Endothelial cell of umbilical vein (primary cell): ENCODE measurements at regions not wholly inside any gene's neighbourhood (a gene's known extent, or its start where the extent isn't known, plus 50 kb on each side); places are given as distances from the start of the nearest gene placed in this dataset.

Experiments
- BruUV-seq: library from RNA; stranded (reverse); fragments of 400-500 nt; replicated peaks from 2 replicates; lab custom pipeline; 2021; lab: Mats Ljungman, UMichigan
- CTCF ChIA-PET: fragments of 300-600, 350-600 bp; sonication (Branson Sonifier 250); formaldehyde crosslinking; loops from one replicate; lab custom pipeline; 2021; ENCODE audit warnings: antibody characterized with exemption, inconsistent platforms; lab: Charles Lee
- POLR2A ChIA-PET: fragments of 300-600, 350-600 bp; sonication (Branson Sonifier 250); formaldehyde crosslinking; loops from one replicate; lab custom pipeline; 2021; ENCODE audit warnings: antibody characterized with exemption, inconsistent platforms; lab: Charles Lee
- DNase-seq: peaks from one replicate; pipeline ENCODE4 v3.0.0-alpha.2; 2011; ENCODE audit warnings: low read depth, low spot score
- FAIRE-seq: peaks from 2 replicates; lab custom pipeline; 2011; peaks lifted over from hg19 to GRCh38; lab: Jason Lieb, UNC
- H2AFZ ChIP-seq: 2 replicates; pipeline ENCODE4 v1.6.0; 2012; ENCODE audit warnings: low read depth, low read length, control low read depth, inconsistent platforms
- H3K27ac ChIP-seq: 2 replicates; pipeline ENCODE4 v1.5.1; 2011; ENCODE audit warnings: low read depth, mild to moderate bottlenecking, control low read depth, low read length, moderate library complexity; ENCODE audit not compliant: insufficient read depth
- H3K27me3 ChIP-seq, 2 experiments: 2 replicates each; pipeline versions ENCODE4 v1.6.0 to v1.6.1; 2011; ENCODE audit warnings: low read length in 2 of 2, mixed read lengths in 1 of 2; ENCODE audit not compliant: control insufficient read depth in 2 of 2, insufficient read depth in 2 of 2
- H3K36me3 ChIP-seq, 2 experiments: 2 replicates in 1 of 2; 3 replicates in 1 of 2; pipeline ENCODE4 v1.5.1; 2011; ENCODE audit warnings: low read length in 2 of 2, mild to moderate bottlenecking in 1 of 2, moderate library complexity in 1 of 2; ENCODE audit not compliant: control insufficient read depth in 2 of 2, insufficient read depth in 2 of 2; ENCODE audit errors: extremely low read depth in 1 of 2
- H3K4me1 ChIP-seq: 3 replicates; pipeline ENCODE4 v1.5.1; 2011; ENCODE audit warnings: mild to moderate bottlenecking, low read length; ENCODE audit not compliant: control insufficient read depth, insufficient read depth; ENCODE audit errors: extremely low read depth
- H3K4me2 ChIP-seq: 2 replicates; pipeline ENCODE4 v1.6.1; 2011; ENCODE audit warnings: low read length, control low read depth, mixed read lengths; ENCODE audit not compliant: insufficient read depth
- H3K4me3 ChIP-seq, 3 experiments: fragments of 200-600 bp in 1 of 3; sonication (generic), shearing (Covaris generic) in 1 of 3; replicated peaks in 1 of 3; 2 replicates each; pipeline ENCODE4 v1.5.1; 2011 to 2016; ENCODE audit warnings: control low read depth in 3 of 3, low read length in 3 of 3, mild to moderate bottlenecking in 2 of 3, inconsistent platforms in 1 of 3, low read depth in 1 of 3, moderate library complexity in 1 of 3; ENCODE audit not compliant: insufficient read depth in 1 of 3
- H3K79me2 ChIP-seq: 2 replicates; pipeline ENCODE4 v1.6.0; 2012; ENCODE audit warnings: low read length, inconsistent platforms; ENCODE audit not compliant: control insufficient read depth, insufficient read depth
- H3K9ac ChIP-seq: replicated peaks from 2 replicates; pipeline ENCODE3; 2011; ENCODE audit warnings: low read length, control low read depth; ENCODE audit not compliant: insufficient read depth; ENCODE audit errors: extremely low read depth
- H3K9me1 ChIP-seq: replicated peaks from 3 replicates; pipeline ENCODE4 v1.6.0; 2011; ENCODE audit warnings: mild to moderate bottlenecking, low read length; ENCODE audit not compliant: control insufficient read depth, insufficient read depth; ENCODE audit errors: extremely low read depth
- H3K9me3 ChIP-seq: replicated peaks from 2 replicates; pipeline ENCODE4 v1.5.1; 2012; ENCODE audit warnings: low read length, inconsistent platforms; ENCODE audit not compliant: control insufficient read depth, insufficient read depth
- H4K20me1 ChIP-seq: replicated peaks from 2 replicates; pipeline ENCODE3; 2011; ENCODE audit warnings: mild to moderate bottlenecking, low read length; ENCODE audit not compliant: control insufficient read depth, insufficient read depth; ENCODE audit errors: extremely low read depth
- CTCF ChIP-seq, 2 donors: IDR thresholded peaks; 1 replicate in 1 of 2; 2 replicates in 1 of 2; pipeline ENCODE4 v1.5.1; 2011; ENCODE audit warnings: low read length in 2 of 2, mild to moderate bottlenecking in 2 of 2, moderate library complexity in 2 of 2, control low read depth in 1 of 2, inconsistent platforms in 1 of 2, low read depth in 1 of 2; ENCODE audit not compliant: insufficient read depth in 1 of 2; ENCODE audit errors: extremely low read depth in 1 of 2
- EZH2 ChIP-seq: IDR thresholded peaks from 2 replicates; pipeline ENCODE4 v1.6.1; 2012; ENCODE audit warnings: borderline replicate concordance, low read depth, mild to moderate bottlenecking, moderate library complexity, low read length, inconsistent platforms; ENCODE audit not compliant: severe bottlenecking
- FOS ChIP-seq: IDR thresholded peaks from 2 replicates; pipeline ENCODE4 v1.6.1; 2011; ENCODE audit warnings: mild to moderate bottlenecking, low read length, moderate library complexity, borderline replicate concordance; ENCODE audit not compliant: insufficient read depth
- GATA2 ChIP-seq: IDR thresholded peaks from 2 replicates; pipeline ENCODE4 v1.7.0; 2011; ENCODE audit warnings: low read depth, mild to moderate bottlenecking, moderate library complexity, mixed read lengths, low read length; ENCODE audit not compliant: insufficient read length, insufficient read depth
- JUN ChIP-seq: IDR thresholded peaks from 2 replicates; pipeline ENCODE4 v1.6.1; 2011; ENCODE audit warnings: borderline replicate concordance, low read depth; ENCODE audit not compliant: insufficient read length, insufficient read depth
- MAX ChIP-seq: IDR thresholded peaks from 2 replicates; pipeline ENCODE4 v1.6.1; 2011; ENCODE audit not compliant: insufficient read depth, insufficient read length
- MYC ChIP-seq: IDR thresholded peaks from one replicate; pipeline ENCODE4 v1.6.1; 2011; ENCODE audit warnings: mild to moderate bottlenecking, low read depth, low read length
- POLR2A ChIP-seq: IDR thresholded peaks from 2 replicates; pipeline ENCODE4 v1.6.1; 2012; ENCODE audit warnings: low read depth, mild to moderate bottlenecking, control low read depth, low read length
- POLR2AphosphoS5 ChIP-seq: IDR thresholded peaks from 2 replicates; pipeline ENCODE4 v1.6.1; 2012; ENCODE audit warnings: low read depth, mild to moderate bottlenecking, control low read depth, low read length, moderate library complexity; ENCODE audit not compliant: insufficient read depth
- dilution Hi-C: fragments of 300-500 bp; cut with MboI; formaldehyde crosslinking; loops from one replicate; pipeline ENCODE4 v1.15.0; 2019; ENCODE audit warnings: low sequenced_read_pairs; ENCODE audit not compliant: extremely low pct_ligation_motif_present
- intact Hi-C: fragments of 100-400 bp; cut with micrococcal nuclease; formaldehyde crosslinking; loops from one replicate; pipeline ENCODE4 v1.10.0; 2022

GRCh38 chr14:41034969-41035368 lies 571.7 kb upstream of the LRFN5 start:
- Histone ChIP-seq H3K4me2 (no peak overlapping the region), H3K4me3 (no peak overlapping the region), H3K9ac (no peak overlapping the region), H3K9me3 (no peaks in the 10 kb centered on the region), H2AFZ (no peak overlapping the region), H4K20me1 (no peaks in the 10 kb centered on the region), H3K27ac (no peak overlapping the region), H3K27me3 (no peaks in the 10 kb centered on the region), H3K4me1 (no peaks in the 10 kb centered on the region), H3K79me2 (no peaks in the 10 kb centered on the region), H3K9me1 (no peaks in the 10 kb centered on the region), H3K36me3 (no peaks in the 10 kb centered on the region)
- no TSS peak for BruUV-seq
- no peak for DNase-seq
- ChIA-PET CTCF (interaction anchor here (1.3 kb wide), 1 partner anchor 28 kb away, joined by 3 read pairs; no protein-coding TSS in a partner anchor), POLR2A (no interaction called here)
- dilution Hi-C loops (no loop called here), intact Hi-C loops (no loop called here)
- no peak for FAIRE-seq
- TF ChIP-seq MYC (no peak), POLR2AphosphoS5 (no peak), MAX (no peak), EZH2 (no peak), POLR2A (no peak), JUN (no peak), FOS (no peak), GATA2 (no peak), CTCF (IDR thresholded peaks at IDR 0.05; ENCODE audit: extremely low read depth in 1 of 2, insufficient read depth in 1 of 2, low read depth in 1 of 2, low read length in 2 of 2) (no peak)
